ENCODE measurements at regions not wholly inside any gene's neighbourhood (a gene's known extent, or its start where the extent isn't known, plus 50 kb on each side); places are given as distances from the start of the nearest gene placed in this dataset.

DNA sequence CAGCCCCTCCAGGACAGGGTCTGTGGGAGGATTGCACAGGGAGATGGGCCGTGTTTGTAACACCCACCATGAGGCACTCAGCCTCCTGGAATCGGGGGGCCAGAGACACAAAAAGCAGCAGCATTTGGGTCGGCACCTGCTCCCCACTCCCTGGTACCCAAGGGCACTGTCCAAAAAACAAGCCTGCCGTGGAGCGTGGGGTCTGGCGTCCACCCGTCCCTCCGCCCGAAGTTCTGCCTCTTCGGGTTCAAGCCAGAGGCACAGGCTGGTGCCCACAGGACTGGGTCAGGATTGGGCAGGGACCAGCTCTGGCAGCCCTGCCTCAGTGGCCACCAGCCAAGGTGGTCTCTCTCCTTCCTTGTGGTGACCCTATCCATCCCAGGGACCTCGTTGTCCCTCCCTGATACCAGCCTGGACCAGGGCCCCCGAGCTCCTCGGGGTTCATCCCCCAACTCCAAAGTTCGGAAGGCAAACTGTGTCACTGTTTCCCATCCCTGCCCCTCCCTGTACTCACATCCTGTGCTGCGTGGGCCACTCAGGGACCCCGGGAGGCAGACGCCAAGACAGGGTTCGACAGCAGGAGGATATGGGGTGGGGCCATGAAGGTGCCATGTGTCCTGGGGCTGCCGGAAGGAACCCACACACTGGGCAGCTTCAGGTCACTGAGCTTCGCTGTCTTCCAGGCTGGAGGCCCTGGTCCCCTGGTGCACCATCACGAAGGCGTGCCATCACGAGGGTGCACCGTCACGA lies 126.0 kb upstream of the HDAC4 start:
- TF ChIP-seq ARNTL (CRISPR knock-in tag; IDR thresholded peaks at IDR 0.05; ENCODE audit: borderline replicate concordance, low read depth) (no peak), ZNF70 (CRISPR knock-in tag; IDR thresholded peaks at IDR 0.05) (no peak), ZFP30 (CRISPR knock-in tag; IDR thresholded peaks at IDR 0.05) (no peak)
- TF ChIP-seq, protein P1, sequence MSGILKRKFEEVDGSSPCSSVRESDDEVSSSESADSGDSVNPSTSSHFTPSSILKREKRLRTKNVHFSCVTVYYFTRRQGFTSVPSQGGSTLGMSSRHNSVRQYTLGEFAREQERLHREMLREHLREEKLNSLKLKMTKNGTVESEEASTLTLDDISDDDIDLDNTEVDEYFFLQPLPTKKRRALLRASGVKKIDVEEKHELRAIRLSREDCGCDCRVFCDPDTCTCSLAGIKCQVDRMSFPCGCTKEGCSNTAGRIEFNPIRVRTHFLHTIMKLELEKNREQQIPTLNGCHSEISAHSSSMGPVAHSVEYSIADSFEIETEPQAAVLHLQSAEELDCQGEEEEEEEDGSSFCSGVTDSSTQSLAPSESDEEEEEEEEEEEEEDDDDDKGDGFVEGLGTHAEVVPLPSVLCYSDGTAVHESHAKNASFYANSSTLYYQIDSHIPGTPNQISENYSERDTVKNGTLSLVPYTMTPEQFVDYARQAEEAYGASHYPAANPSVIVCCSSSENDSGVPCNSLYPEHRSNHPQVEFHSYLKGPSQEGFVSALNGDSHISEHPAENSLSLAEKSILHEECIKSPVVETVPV (CRISPR knock-in tag; IDR thresholded peaks at IDR 0.05) = no peak
